Tibial nerve (tissue), 4 donors: ENCODE measurements at regions not wholly inside any gene's neighbourhood (a gene's known extent, or its start where the extent isn't known, plus 50 kb on each side); places are given as distances from the start of the nearest gene placed in this dataset.

Source experiments
- EP300 ChIP-seq, 2 donors: sonication (generic); formaldehyde crosslinking; IDR thresholded peaks; one replicate each; pipeline ENCODE4 v1.6.1; 2017; ENCODE audit warnings: antibody characterized with exemption in 2 of 2, mild to moderate bottlenecking in 1 of 2
- POLR2A ChIP-seq, 2 donors: fragments of 450-650 bp; IDR thresholded peaks; one replicate each; pipeline ENCODE4 v1.6.1; 2017; ENCODE audit warnings: antibody characterized with exemption in 2 of 2, mild to moderate bottlenecking in 2 of 2, moderate library complexity in 2 of 2
- TF ChIP-seq, protein P1 (sequence below), 5 experiments: fragments of 200-600 bp in 3 of 5; fragments of 450-650 bp in 2 of 5; sonication (generic) in 3 of 5; IDR thresholded peaks; one replicate each; pipeline ENCODE4 v1.5.1; 2016 to 2019; ENCODE audit warnings: antibody characterized with exemption in 5 of 5, mild to moderate bottlenecking in 3 of 5, moderate library complexity in 2 of 5

DNA sequence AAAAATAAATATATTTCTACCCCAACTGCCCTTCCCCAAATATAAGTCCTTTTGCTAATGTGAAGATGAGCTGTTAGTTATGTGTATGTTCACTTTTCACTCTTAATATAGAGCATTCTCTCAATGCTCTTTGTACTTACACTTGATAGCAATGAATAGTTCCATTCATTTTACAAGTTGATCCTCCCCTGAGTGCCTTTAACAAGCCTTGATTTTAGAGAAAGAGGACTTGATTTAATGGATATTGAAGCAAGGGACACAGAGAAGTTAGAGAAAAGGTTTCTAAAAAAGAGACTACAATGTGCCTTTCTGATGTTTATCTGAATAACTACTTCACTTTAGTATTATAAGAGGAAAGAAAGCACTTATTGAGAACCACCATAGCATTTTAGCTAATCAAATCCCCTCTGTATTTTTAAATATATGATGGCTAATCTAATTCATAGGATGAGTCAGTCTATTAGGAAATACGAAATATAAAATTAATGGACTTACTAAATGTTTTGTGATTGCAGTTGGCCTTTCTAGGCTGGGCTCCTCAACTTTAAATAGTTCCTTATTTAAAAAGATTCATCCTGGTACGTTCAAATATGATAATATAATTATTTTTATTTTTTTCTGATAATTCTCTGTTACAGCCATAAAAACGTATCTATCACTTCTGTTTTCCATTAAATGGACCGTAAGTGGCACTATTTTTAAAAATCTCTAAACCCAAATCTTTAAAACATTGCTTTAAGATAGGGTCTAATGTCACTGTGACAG lies 1097.8 kb upstream of the SLC10A2 start:
- TF ChIP-seq, protein P1, sequence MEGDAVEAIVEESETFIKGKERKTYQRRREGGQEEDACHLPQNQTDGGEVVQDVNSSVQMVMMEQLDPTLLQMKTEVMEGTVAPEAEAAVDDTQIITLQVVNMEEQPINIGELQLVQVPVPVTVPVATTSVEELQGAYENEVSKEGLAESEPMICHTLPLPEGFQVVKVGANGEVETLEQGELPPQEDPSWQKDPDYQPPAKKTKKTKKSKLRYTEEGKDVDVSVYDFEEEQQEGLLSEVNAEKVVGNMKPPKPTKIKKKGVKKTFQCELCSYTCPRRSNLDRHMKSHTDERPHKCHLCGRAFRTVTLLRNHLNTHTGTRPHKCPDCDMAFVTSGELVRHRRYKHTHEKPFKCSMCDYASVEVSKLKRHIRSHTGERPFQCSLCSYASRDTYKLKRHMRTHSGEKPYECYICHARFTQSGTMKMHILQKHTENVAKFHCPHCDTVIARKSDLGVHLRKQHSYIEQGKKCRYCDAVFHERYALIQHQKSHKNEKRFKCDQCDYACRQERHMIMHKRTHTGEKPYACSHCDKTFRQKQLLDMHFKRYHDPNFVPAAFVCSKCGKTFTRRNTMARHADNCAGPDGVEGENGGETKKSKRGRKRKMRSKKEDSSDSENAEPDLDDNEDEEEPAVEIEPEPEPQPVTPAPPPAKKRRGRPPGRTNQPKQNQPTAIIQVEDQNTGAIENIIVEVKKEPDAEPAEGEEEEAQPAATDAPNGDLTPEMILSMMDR (IDR thresholded peaks at IDR 0.05) = no peak
- TF ChIP-seq POLR2A (IDR thresholded peaks at IDR 0.05) = no peak
- no peak for TF ChIP-seq EP300 (IDR thresholded peaks at IDR 0.05)
